ENCODE measurements at regions not wholly inside any gene's neighbourhood (a gene's known extent, or its start where the extent isn't known, plus 50 kb on each side); places are given as distances from the start of the nearest gene placed in this dataset.

GRCh38 chr13:71964491-71965100 is 97.6 kb upstream of the DACH1 start:
- DNase-seq (ENCODE audit: low read depth): no peak
- H3K4me3 ChIP-seq (ENCODE audit: control insufficient read depth, low read depth, low read length): no peak overlapping the region
- TF ChIP-seq CTCF (IDR thresholded peaks at IDR 0.05; ENCODE audit: control insufficient read depth, insufficient read depth, low read depth, low read length, missing control alignments): no peak

DNA sequence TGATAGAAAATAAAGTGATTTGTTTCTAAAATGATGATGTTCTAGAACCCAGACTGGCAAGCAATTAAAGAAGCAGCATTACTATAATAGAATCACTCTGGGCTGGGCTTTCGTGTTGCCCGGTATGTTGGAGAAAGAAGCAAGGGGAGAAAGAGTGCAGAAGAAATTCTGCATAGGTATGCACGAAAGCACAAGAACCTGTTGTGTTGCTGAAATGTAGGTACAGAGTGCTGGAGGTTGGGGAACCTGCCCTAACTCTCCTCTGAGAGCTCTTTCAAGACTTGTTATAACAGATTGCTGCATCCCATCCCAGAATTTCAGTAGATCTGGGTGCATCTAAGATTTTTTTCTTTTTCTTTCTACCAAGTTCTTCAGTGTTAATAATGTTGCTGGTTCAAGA is 95.7 kb upstream of the DACH1 start:
- no peak for TF ChIP-seq CTCF (IDR thresholded peaks at IDR 0.05; ENCODE audit: control insufficient read depth, insufficient read depth, low read depth, low read length, missing control alignments)
- no peak for DNase-seq (ENCODE audit: low read depth)
- no peak overlapping the region for H3K4me3 ChIP-seq (ENCODE audit: control insufficient read depth, low read depth, low read length)

GRCh38 chr13:71962126-71962525 is 95.1 kb upstream of the DACH1 start:
- H3K4me3 ChIP-seq (ENCODE audit: control insufficient read depth, low read depth, low read length): no peak overlapping the region
- no peak for DNase-seq (ENCODE audit: low read depth)
- TF ChIP-seq CTCF (IDR thresholded peaks at IDR 0.05; ENCODE audit: control insufficient read depth, insufficient read depth, low read depth, low read length, missing control alignments): no peak

DNA sequence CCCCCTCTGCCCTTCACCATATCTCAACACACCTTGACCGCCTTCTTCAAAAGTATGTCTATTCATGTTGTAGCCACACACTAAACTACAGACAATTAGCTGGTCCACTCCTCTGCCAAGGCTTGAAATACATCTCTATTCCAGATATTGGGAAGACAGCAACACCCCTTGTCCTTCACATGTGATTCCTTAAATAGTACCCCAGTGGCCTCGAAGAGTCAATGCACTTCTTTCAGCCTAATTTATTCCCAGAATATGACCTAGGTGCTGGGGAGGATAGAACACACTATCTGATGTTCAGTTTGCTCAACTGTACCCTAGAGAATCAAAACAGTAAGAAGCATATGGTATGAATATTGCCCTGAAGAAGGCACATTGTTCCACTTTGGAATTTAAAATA is 82.4 kb upstream of the DACH1 start:
- no peak overlapping the region for H3K4me3 ChIP-seq (ENCODE audit: control insufficient read depth, low read depth, low read length)
- TF ChIP-seq CTCF (IDR thresholded peaks at IDR 0.05; ENCODE audit: control insufficient read depth, insufficient read depth, low read depth, low read length, missing control alignments): no peak
- no peak for DNase-seq (ENCODE audit: low read depth)

DNA sequence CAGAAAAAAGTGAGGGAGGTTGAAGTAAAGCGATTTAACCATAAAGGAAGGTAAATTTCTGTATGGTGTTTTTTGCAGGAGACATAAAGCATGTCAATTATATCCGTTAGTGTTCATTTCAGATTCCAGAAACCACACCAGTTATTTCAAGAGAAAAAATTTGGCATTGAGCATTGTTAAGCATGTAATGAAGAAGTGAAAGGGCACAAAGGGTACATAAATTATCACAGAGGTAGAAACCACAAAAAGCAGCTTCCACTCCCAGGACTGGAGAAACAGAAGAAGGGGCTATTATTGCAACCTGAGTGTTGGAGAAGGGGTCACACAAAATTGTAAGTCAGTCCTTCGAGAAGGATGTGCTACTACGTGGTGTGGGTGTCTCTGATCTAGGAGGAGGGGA is 72.2 kb upstream of the DACH1 start:
- no peak for TF ChIP-seq CTCF (IDR thresholded peaks at IDR 0.05; ENCODE audit: control insufficient read depth, insufficient read depth, low read depth, low read length, missing control alignments)
- DNase-seq (ENCODE audit: low read depth): no peak
- H3K4me3 ChIP-seq (ENCODE audit: control insufficient read depth, low read depth, low read length): no peak overlapping the region

GRCh38 chr13:71935166-71935840 is 68.3 kb upstream of the DACH1 start:
- H3K4me3 ChIP-seq (ENCODE audit: control insufficient read depth, low read depth, low read length): no peak overlapping the region
- TF ChIP-seq CTCF (IDR thresholded peaks at IDR 0.05; ENCODE audit: control insufficient read depth, insufficient read depth, low read depth, low read length, missing control alignments): no peak
- no peak for DNase-seq (ENCODE audit: low read depth)

Data from AG09309 (cell line).